IMR-90 (cell line): ENCODE measurements at regions not wholly inside any gene's neighbourhood (a gene's known extent, or its start where the extent isn't known, plus 50 kb on each side); places are given as distances from the start of the nearest gene placed in this dataset.

ENCODE experiments used
- ATAC-seq: fragments of 200-7000 bp; cut with Tn5 transposase; 2 replicates; pipeline ENCODE4 v1.9.1; 2020; ENCODE audit warnings: low read depth, mild to moderate bottlenecking, moderate library complexity
- BruUV-seq: library from RNA; stranded (reverse); fragments of 400-500 nt; replicated peaks from 2 replicates; lab custom pipeline; 2021; lab: Mats Ljungman, UMichigan
- CTCF ChIA-PET: fragments of 300-600 bp; formaldehyde crosslinking; extraction: SDS; loops from one replicate; lab custom pipeline; 2021; ENCODE audit warnings: antibody characterized with exemption; lab: Yijun Ruan, JAX
- POLR2A ChIA-PET: fragments of 300-600 bp; sonication (Branson Sonifier 250); formaldehyde crosslinking; loops from one replicate; lab custom pipeline; 2022; ENCODE audit warnings: antibody characterized with exemption; ENCODE audit not compliant: unreplicated experiment; lab: Charles Lee
- DNase-seq: peaks from one replicate; pipeline ENCODE4 v3.0.0; 2013
- H2AFZ ChIP-seq: replicated peaks from 2 replicates; pipeline ENCODE3; 2013; ENCODE audit warnings: low read length, mild to moderate bottlenecking; ENCODE audit not compliant: poor library complexity
- H2AK5ac ChIP-seq: 2 replicates; pipeline ENCODE4 v1.6.1; 2013; ENCODE audit warnings: low read depth, low read length, inconsistent platforms
- H2AK9ac ChIP-seq: replicated peaks from 2 replicates; pipeline ENCODE3; 2013; ENCODE audit warnings: mild to moderate bottlenecking, low read depth, low read length, moderate library complexity; ENCODE audit not compliant: poor library complexity
- H2BK120ac ChIP-seq: 2 replicates; pipeline ENCODE4 v1.6.1; 2013; ENCODE audit warnings: low read depth, low read length, inconsistent platforms
- H2BK15ac ChIP-seq: 3 replicates; pipeline ENCODE4 v1.6.1; 2013; ENCODE audit warnings: low read depth, low read length, inconsistent platforms
- H2BK20ac ChIP-seq: 2 replicates; pipeline ENCODE4 v1.6.1; 2013; ENCODE audit warnings: low read depth, mild to moderate bottlenecking, inconsistent platforms, low read length, moderate library complexity
- H2BK5ac ChIP-seq: 2 replicates; pipeline ENCODE4 v1.6.1; 2013; ENCODE audit warnings: mild to moderate bottlenecking, low read depth, low read length, inconsistent platforms; ENCODE audit not compliant: poor library complexity, severe bottlenecking
- H3K14ac ChIP-seq: replicated peaks from 2 replicates; pipeline ENCODE4 v1.6.1; 2013; ENCODE audit warnings: low read depth, low read length, inconsistent platforms
- H3K18ac ChIP-seq: 2 replicates; pipeline ENCODE4 v1.6.1; 2013; ENCODE audit warnings: low read depth, low read length, control low read depth
- H3K23ac ChIP-seq: 2 replicates; pipeline ENCODE4 v1.6.1; 2013; ENCODE audit warnings: low read depth, low read length, inconsistent platforms
- H3K27ac ChIP-seq: 2 replicates; pipeline ENCODE4 v1.5.1; 2013; ENCODE audit warnings: mild to moderate bottlenecking, control low read depth, low read length; ENCODE audit not compliant: insufficient read depth
- H3K27me3 ChIP-seq: 2 replicates; pipeline ENCODE4 v1.6.1; 2013; ENCODE audit warnings: low read length; ENCODE audit not compliant: control insufficient read depth, insufficient read depth
- H3K36me3 ChIP-seq: 2 replicates; pipeline ENCODE4 v1.6.1; 2013; ENCODE audit warnings: low read length, mixed read lengths; ENCODE audit not compliant: control insufficient read depth, insufficient read depth
- H3K4ac ChIP-seq: 2 replicates; pipeline ENCODE4 v1.6.1; 2013; ENCODE audit warnings: low read depth, low read length, inconsistent platforms
- H3K4me1 ChIP-seq: 2 replicates; pipeline ENCODE4 v1.6.1; 2013; ENCODE audit warnings: low read length, mixed read lengths; ENCODE audit not compliant: control insufficient read depth, insufficient read depth
- H3K4me2 ChIP-seq: 2 replicates; pipeline ENCODE4 v1.6.1; 2013; ENCODE audit warnings: low read depth, mild to moderate bottlenecking, control low read depth, low read length, moderate library complexity
- H3K4me3 ChIP-seq: 2 replicates; pipeline ENCODE4 v1.5.1; 2013; ENCODE audit warnings: low read depth, mild to moderate bottlenecking, control low read depth, low read length, moderate library complexity; ENCODE audit not compliant: insufficient read depth
- H3K56ac ChIP-seq: 2 replicates; pipeline ENCODE4 v1.6.1; 2013; ENCODE audit warnings: low read length, inconsistent platforms; ENCODE audit not compliant: insufficient read depth; ENCODE audit errors: extremely low read depth
- H3K79me1 ChIP-seq, 2 experiments: 2 replicates each; pipeline ENCODE4 v1.6.1; 2013; ENCODE audit warnings: low read length in 2 of 2, inconsistent platforms in 1 of 2, low read depth in 1 of 2
- H3K9ac ChIP-seq: 2 replicates; pipeline ENCODE4 v1.6.1; 2013; ENCODE audit warnings: low read depth, low read length, control low read depth
- H3K9me1 ChIP-seq: 2 replicates; pipeline ENCODE4 v1.6.1; 2013; ENCODE audit warnings: low read length, inconsistent platforms; ENCODE audit not compliant: insufficient read depth
- H3K9me3 ChIP-seq: 2 replicates; pipeline ENCODE4 v1.6.1; 2013; ENCODE audit warnings: low read length; ENCODE audit not compliant: control insufficient read depth, insufficient read depth
- H4K20me1 ChIP-seq: 2 replicates; pipeline ENCODE4 v1.6.1; 2013; ENCODE audit warnings: low read length, inconsistent platforms; ENCODE audit not compliant: insufficient read depth
- H4K5ac ChIP-seq: 2 replicates; pipeline ENCODE4 v1.6.1; 2013; ENCODE audit warnings: mild to moderate bottlenecking, low read depth, low read length, control low read depth
- H4K8ac ChIP-seq, 2 experiments: 2 replicates each; pipeline ENCODE4 v1.6.1; 2013; ENCODE audit warnings: low read depth in 2 of 2, low read length in 2 of 2, control low read depth in 1 of 2, inconsistent platforms in 1 of 2
- H4K91ac ChIP-seq: 2 replicates; pipeline ENCODE4 v1.6.1; 2013; ENCODE audit warnings: low read depth, low read length, inconsistent platforms; ENCODE audit not compliant: insufficient read depth
- CEBPB ChIP-seq: IDR thresholded peaks from 2 replicates; pipeline ENCODE4 v1.6.1; 2012; ENCODE audit warnings: low read depth, low read length, improper control_type of control experiment
- SMC3 ChIP-seq: fragments of 150-350 bp; IDR thresholded peaks from 2 replicates; pipeline ENCODE4 v1.6.1; 2016; ENCODE audit warnings: low read depth, mild to moderate bottlenecking, antibody characterized with exemption, low read length, moderate library complexity
- WGBS, 2 experiments: methylation state at CpG; one replicate each; pipeline versions ENCODE4 v1.1.5 to v1.1.7; 2013; ENCODE audit warnings: missing lambda C conversion rate in 2 of 2; ENCODE audit not compliant: insufficient read length in 1 of 2; ENCODE audit errors: extremely low coverage in 2 of 2; 5-methylcytosine and 5-hydroxymethylcytosine counted together
- dilution Hi-C: fragments of 300-500 bp; cut with HindIII; formaldehyde crosslinking; loops from one replicate; pipeline ENCODE4 v1.14.3; 2018; ENCODE audit warnings: low sequenced_read_pairs; ENCODE audit not compliant: unreplicated experiment
- in situ Hi-C: fragments of 300-500 bp; cut with MboI; formaldehyde crosslinking; loops from 3 replicates; pipeline ENCODE4 v1.14.3; 2019; ENCODE audit warnings: low sequenced_read_pairs, inconsistent platforms, mixed read lengths
- intact Hi-C: fragments of 100-400 bp; cut with micrococcal nuclease; formaldehyde crosslinking; loops from 2 replicates; pipeline ENCODE4 v1.10.0; 2022
- TF ChIP-seq, protein P1 (sequence below): conservative IDR thresholded peaks from 2 replicates; pipeline ENCODE4 v1.5.1; 2012; ENCODE audit warnings: mild to moderate bottlenecking, low read depth, low read length, improper control_type of control experiment

DNA sequence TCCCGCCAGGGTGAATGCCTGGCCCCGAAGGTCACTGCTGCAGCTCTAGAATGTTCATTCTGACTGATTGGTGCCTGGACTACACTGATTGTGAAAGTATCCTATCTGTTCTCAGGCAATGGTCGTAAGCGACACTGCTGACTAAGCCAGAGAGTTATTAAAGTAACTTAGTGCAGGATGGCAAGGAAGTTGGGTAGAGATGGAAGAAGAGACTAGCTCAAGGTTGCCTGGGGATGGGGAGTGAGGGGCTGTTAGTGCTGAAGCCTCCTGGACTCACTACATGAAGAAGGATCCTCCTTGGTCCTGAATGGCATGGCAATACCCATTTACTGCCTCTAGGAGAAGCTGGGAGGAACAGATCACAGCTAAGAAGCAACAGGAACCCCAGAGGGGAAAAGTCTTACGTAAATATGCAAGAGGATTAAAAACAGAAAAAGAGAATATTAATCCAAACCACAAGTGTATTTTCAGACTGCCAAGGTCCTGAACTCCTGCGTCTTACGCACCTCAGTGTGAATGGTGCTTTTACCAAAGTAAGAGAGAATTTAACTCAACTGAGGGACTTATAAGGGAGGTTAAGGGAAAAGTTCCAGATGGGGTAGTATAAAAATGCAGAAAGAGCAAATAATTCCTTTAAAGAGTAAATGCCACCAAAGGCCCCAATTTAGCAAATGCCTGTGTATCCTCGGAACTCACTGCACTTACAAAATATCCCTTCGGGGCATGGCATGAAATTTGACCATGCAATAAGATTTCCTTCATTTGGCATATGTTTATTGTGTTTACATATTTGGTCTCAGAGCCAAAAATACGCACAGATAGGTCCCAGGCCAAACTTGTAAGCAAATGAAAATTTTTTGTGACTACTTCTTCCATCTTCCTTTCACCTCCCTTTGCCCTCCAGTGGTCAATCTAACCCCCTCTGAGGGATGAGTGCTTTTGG is 64.0 kb upstream of the DGKG start:
- intact Hi-C loops, result no loop called here
- no peak overlapping the region for H3K14ac ChIP-seq
- no peak overlapping the region for H4K91ac ChIP-seq
- no TSS peak for BruUV-seq
- DNase-seq (peak; percentile 75), ATAC-seq (peak; percentile 90)
- H4K20me1 ChIP-seq, result no peaks in the 10 kb centered on the region
- H3K4me3 ChIP-seq, result no peak overlapping the region
- TF ChIP-seq CEBPB, result no peak
- TF ChIP-seq, protein P1, sequence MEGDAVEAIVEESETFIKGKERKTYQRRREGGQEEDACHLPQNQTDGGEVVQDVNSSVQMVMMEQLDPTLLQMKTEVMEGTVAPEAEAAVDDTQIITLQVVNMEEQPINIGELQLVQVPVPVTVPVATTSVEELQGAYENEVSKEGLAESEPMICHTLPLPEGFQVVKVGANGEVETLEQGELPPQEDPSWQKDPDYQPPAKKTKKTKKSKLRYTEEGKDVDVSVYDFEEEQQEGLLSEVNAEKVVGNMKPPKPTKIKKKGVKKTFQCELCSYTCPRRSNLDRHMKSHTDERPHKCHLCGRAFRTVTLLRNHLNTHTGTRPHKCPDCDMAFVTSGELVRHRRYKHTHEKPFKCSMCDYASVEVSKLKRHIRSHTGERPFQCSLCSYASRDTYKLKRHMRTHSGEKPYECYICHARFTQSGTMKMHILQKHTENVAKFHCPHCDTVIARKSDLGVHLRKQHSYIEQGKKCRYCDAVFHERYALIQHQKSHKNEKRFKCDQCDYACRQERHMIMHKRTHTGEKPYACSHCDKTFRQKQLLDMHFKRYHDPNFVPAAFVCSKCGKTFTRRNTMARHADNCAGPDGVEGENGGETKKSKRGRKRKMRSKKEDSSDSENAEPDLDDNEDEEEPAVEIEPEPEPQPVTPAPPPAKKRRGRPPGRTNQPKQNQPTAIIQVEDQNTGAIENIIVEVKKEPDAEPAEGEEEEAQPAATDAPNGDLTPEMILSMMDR, result peak; percentile 30
- peak; percentile 13; the same call in 1 of the 2 replicates for TF ChIP-seq SMC3
- no peak overlapping the region; the same call in 1 of the 2 replicates for H3K27ac ChIP-seq
- in situ Hi-C loops, result no loop called here
- H2AK5ac ChIP-seq, result no peak overlapping the region
- dilution Hi-C loops, result no loop called here
- H2BK120ac ChIP-seq, result no peak overlapping the region
- no peak overlapping the region for H3K56ac ChIP-seq
- H3K4me2 ChIP-seq, result peak overlapping the region; percentile 48; the same call in 1 of the 2 replicates
- 0 out of 2 replicates have a peak, but pooled peaks cover 4% of the 10 kb centered on the region for H3K9me1 ChIP-seq
- H3K79me1 ChIP-seq, result no peaks in the 10 kb centered on the region
- H3K4ac ChIP-seq, result no peak overlapping the region
- peaks cover 5% of the 10 kb centered on the region for H3K27me3 ChIP-seq
- no peak overlapping the region for H2BK20ac ChIP-seq
- H3K36me3 ChIP-seq, result no peaks in the 10 kb centered on the region
- CTCF ChIA-PET, result no interaction called here
- no peaks in the 10 kb centered on the region for H3K9me3 ChIP-seq
- no peak overlapping the region for H2AK9ac ChIP-seq
- H4K8ac ChIP-seq, result no peak overlapping the region
- H4K5ac ChIP-seq, result no peak overlapping the region
- no peak overlapping the region for H2BK15ac ChIP-seq
- H3K9ac ChIP-seq, result no peak overlapping the region
- H2AFZ ChIP-seq, result no peak overlapping the region
- WGBS, 2 experiments, result 90% methylated on average over 2 of the region's 10 CpGs; no CpG with 5 or more reads in 1 of the 2 experiments
- H3K4me1 ChIP-seq, result peaks cover 13% of the 10 kb centered on the region; the same call in 1 of the 2 replicates
- no peak overlapping the region for H3K18ac ChIP-seq
- no peak overlapping the region for H2BK5ac ChIP-seq
- H3K23ac ChIP-seq, result no peak overlapping the region
- POLR2A ChIA-PET, result no interaction called here
